SK-N-SH (cell line): ENCODE measurements at regions not wholly inside any gene's neighbourhood (a gene's known extent, or its start where the extent isn't known, plus 50 kb on each side); places are given as distances from the start of the nearest gene placed in this dataset.

Source experiments
- CTCF ChIA-PET: fragments of 300-600, 350-600 bp; formaldehyde crosslinking; extraction: SDS; loops from one replicate; lab custom pipeline; 2021; lab: Yijun Ruan, JAX
- POLR2A ChIA-PET: fragments of 350-600 bp; sonication (Branson Sonifier 250); formaldehyde crosslinking; extraction: SDS; loops from one replicate; lab custom pipeline; 2020; ENCODE audit warnings: antibody characterized with exemption, inconsistent platforms; lab: Yijun Ruan, JAX
- DNase-seq: peaks from one replicate; pipeline ENCODE4 v3.0.0; 2012
- H2AFZ ChIP-seq: fragments of 200-600 bp; sonication (generic); 2 replicates; pipeline ENCODE4 v1.8.1; 2016; ENCODE audit warnings: antibody characterized with exemption, mild to moderate bottlenecking, low read depth
- H3F3A ChIP-seq: fragments of 200-600 bp; sonication (generic); replicated peaks from 2 replicates; pipeline ENCODE3; 2016; ENCODE audit warnings: antibody characterized with exemption, mild to moderate bottlenecking; ENCODE audit not compliant: insufficient read depth
- H3K27ac ChIP-seq, 2 experiments: fragments of 200-500 bp in 1 of 2; fragments of 200-600 bp in 1 of 2; sonication (Bioruptor generic) in 1 of 2; sonication (generic), shearing (Covaris generic) in 1 of 2; 2 replicates each; pipeline versions ENCODE4 v1.5.1 to v1.6.1; 2014 to 2016; ENCODE audit warnings: low read depth in 2 of 2, inconsistent platforms in 1 of 2, low read length in 1 of 2, mild to moderate bottlenecking in 1 of 2, mixed read lengths in 1 of 2
- H3K27me3 ChIP-seq: fragments of 200-600 bp; sonication (generic), shearing (Covaris generic); 2 replicates; pipeline ENCODE4 v1.6.1; 2016; ENCODE audit warnings: mixed run types; ENCODE audit not compliant: insufficient read depth
- H3K36me3 ChIP-seq, 2 experiments: fragments of 200-500 bp in 1 of 2; fragments of 200-600 bp in 1 of 2; sonication (Bioruptor generic) in 1 of 2; sonication (generic) in 1 of 2; replicated peaks in 1 of 2; 2 replicates each; pipeline versions ENCODE3 to v1.5.1; 2014 to 2016; ENCODE audit warnings: low read length in 1 of 2, mild to moderate bottlenecking in 1 of 2; ENCODE audit not compliant: insufficient read depth in 2 of 2, control insufficient read depth in 1 of 2
- H3K4me1 ChIP-seq, 2 experiments: fragments of 200-500 bp in 1 of 2; fragments of 200-600 bp in 1 of 2; sonication (Bioruptor generic) in 1 of 2; sonication (generic), shearing (Covaris generic) in 1 of 2; 2 replicates each; pipeline versions ENCODE4 v1.5.1 to v1.6.1; 2014 to 2016; ENCODE audit warnings: low read depth in 1 of 2, low read length in 1 of 2, mixed run types in 1 of 2; ENCODE audit not compliant: insufficient read depth in 2 of 2, control insufficient read depth in 1 of 2
- H3K4me2 ChIP-seq: fragments of 200-600 bp; sonication (generic), shearing (Covaris generic); 2 replicates; pipeline ENCODE4 v1.6.1; 2017; ENCODE audit warnings: mixed run types
- H3K4me3 ChIP-seq, 2 experiments: fragments of 200-500 bp in 1 of 2; fragments of 200-600 bp in 1 of 2; sonication (Bioruptor generic) in 1 of 2; sonication (generic), shearing (Covaris generic) in 1 of 2; 2 replicates each; pipeline versions ENCODE4 v1.5.1 to v1.8.1; 2014 to 2016; ENCODE audit warnings: low read depth in 2 of 2, inconsistent platforms in 1 of 2, low read length in 1 of 2, mild to moderate bottlenecking in 1 of 2, mixed read lengths in 1 of 2, moderate library complexity in 1 of 2
- H3K79me2 ChIP-seq: fragments of 200-600 bp; sonication (generic); 2 replicates; pipeline ENCODE4 v1.8.1; 2017; ENCODE audit warnings: mild to moderate bottlenecking; ENCODE audit not compliant: insufficient read depth
- H3K9ac ChIP-seq: fragments of 200-600 bp; sonication (generic); 2 replicates; pipeline ENCODE4 v1.6.1; 2017; ENCODE audit warnings: mixed run types
- H3K9me2 ChIP-seq: fragments of 200-600 bp; sonication (generic); 2 replicates; pipeline ENCODE4 v1.6.1; 2017; ENCODE audit warnings: mixed run types
- H3K9me3 ChIP-seq: fragments of 200-600 bp; sonication (generic); 2 replicates; pipeline ENCODE4 v1.6.1; 2017; ENCODE audit warnings: mixed run types, mild to moderate bottlenecking, moderate library complexity
- H4K20me1 ChIP-seq: fragments of 200-600 bp; sonication (generic); 2 replicates; pipeline ENCODE4 v1.6.1; 2017; ENCODE audit warnings: mild to moderate bottlenecking, mixed run types; ENCODE audit not compliant: insufficient read depth
- CHD2 ChIP-seq: fragments of 150-350 bp; IDR thresholded peaks from 2 replicates; pipeline ENCODE4 v1.6.1; 2018; ENCODE audit warnings: low read length; ENCODE audit not compliant: partially characterized antibody
- FOSL2 ChIP-seq: IDR thresholded peaks from 2 replicates; pipeline ENCODE4 v1.4.0; 2012; ENCODE audit warnings: low read depth, mild to moderate bottlenecking, moderate library complexity, borderline replicate concordance
- FOXJ3 ChIP-seq: sonication (generic); formaldehyde crosslinking; IDR thresholded peaks from 2 replicates; pipeline ENCODE4 v1.5.1; 2020; ENCODE audit warnings: mild to moderate bottlenecking, missing genetic modification reagents
- IRF3 ChIP-seq: fragments of 150-350 bp; IDR thresholded peaks from 2 replicates; pipeline ENCODE4 v1.6.1; 2016; ENCODE audit warnings: mild to moderate bottlenecking, low read depth, low read length
- MAX ChIP-seq: IDR thresholded peaks from 2 replicates; pipeline ENCODE4 v1.4.0; 2012; ENCODE audit warnings: low read depth
- MEF2A ChIP-seq: IDR thresholded peaks from 2 replicates; pipeline ENCODE4 v1.4.0; 2012; ENCODE audit warnings: low read depth, borderline replicate concordance
- NFIC ChIP-seq: IDR thresholded peaks from 2 replicates; pipeline ENCODE4 v1.4.0; 2012; ENCODE audit warnings: borderline replicate concordance
- NRF1 ChIP-seq: IDR thresholded peaks from 2 replicates; pipeline ENCODE4 v1.6.1; 2012; ENCODE audit warnings: low read depth, mild to moderate bottlenecking, low read length
- PBX3 ChIP-seq: IDR thresholded peaks from 2 replicates; pipeline ENCODE4; 2012
- POLR2AphosphoS5 ChIP-seq: IDR thresholded peaks from 2 replicates; pipeline ENCODE4 v1.6.1; 2012; ENCODE audit warnings: low read depth, low read length
- RCOR1 ChIP-seq: fragments of 150-350 bp; IDR thresholded peaks from 2 replicates; pipeline ENCODE4 v1.6.1; 2017; ENCODE audit warnings: antibody characterized with exemption, low read length
- REST ChIP-seq: IDR thresholded peaks from 2 replicates; pipeline ENCODE4 v1.6.1; 2012; ENCODE audit warnings: mild to moderate bottlenecking, low read depth, low read length, moderate library complexity
- RXRA ChIP-seq: IDR thresholded peaks from 2 replicates; pipeline ENCODE4 v1.4.0; 2012; ENCODE audit warnings: low read depth, mild to moderate bottlenecking, borderline replicate concordance
- TAF1 ChIP-seq: IDR thresholded peaks from 2 replicates; pipeline ENCODE4 v1.6.1; 2012; ENCODE audit warnings: low read depth, mild to moderate bottlenecking, low read length, moderate library complexity, borderline replicate concordance
- TEAD4 ChIP-seq: IDR thresholded peaks from 2 replicates; pipeline ENCODE4 v1.4.0; 2012; ENCODE audit warnings: mild to moderate bottlenecking, borderline replicate concordance; ENCODE audit not compliant: insufficient read depth
- WGBS: methylation state at CpG from one replicate; pipeline ENCODE4 v1.1.6; 2017; ENCODE audit warnings: low lambda C conversion rate; 5-methylcytosine and 5-hydroxymethylcytosine counted together

- CTCF ChIA-PET, result no interaction called here
- Histone ChIP-seq H3K9ac (no peak overlapping the region), H3K4me1 (no peaks in the 10 kb centered on the region), H2AFZ (no peak overlapping the region), H3K9me3 (peaks cover 9% of the 10 kb centered on the region; the same call in 1 of the 2 replicates), H3K79me2 (no peaks in the 10 kb centered on the region), H3K27me3 (no peaks in the 10 kb centered on the region), H3F3A (no peaks in the 10 kb centered on the region), H4K20me1 (no peaks in the 10 kb centered on the region), H3K4me3 (no peak overlapping the region), H3K27ac (no peak overlapping the region), H3K4me2 (no peak overlapping the region), H3K36me3 (no peaks in the 10 kb centered on the region), H3K9me2 (no peaks in the 10 kb centered on the region)
- no peak for DNase-seq
- POLR2A ChIA-PET, result no interaction called here
- 47% methylated on average over 4 of the region's 4 CpGs for WGBS
- no peak for TF ChIP-seq RCOR1
- no peak for TF ChIP-seq REST
- TF ChIP-seq MEF2A, result no peak
- TF ChIP-seq MAX, result no peak
- no peak for TF ChIP-seq FOXJ3
- TF ChIP-seq NRF1, result no peak
- TF ChIP-seq CHD2, result no peak
- no peak for TF ChIP-seq NFIC
- TF ChIP-seq TAF1, result no peak
- TF ChIP-seq IRF3, result no peak
- TF ChIP-seq POLR2AphosphoS5, result no peak
- TF ChIP-seq TEAD4, result no peak
- TF ChIP-seq FOSL2, result no peak
Measured at GRCh38 chr6:121904559-121904958, 469.1 kb downstream of the GJA1 start.

GRCh38 chr6:121912905-121913304 lies 477.5 kb downstream of the GJA1 start:
- no peaks in the 10 kb centered on the region for H3K79me2 ChIP-seq
- no peaks in the 10 kb centered on the region for H3K36me3 ChIP-seq
- H4K20me1 ChIP-seq, result no peaks in the 10 kb centered on the region
- H3K4me1 ChIP-seq, result 0 out of 4 replicates have a peak, but pooled peaks cover 0 to 1% of the 10 kb centered on the region in 2 experiments
- H3K27ac ChIP-seq, result no peak overlapping the region
- no peaks in the 10 kb centered on the region for H3K27me3 ChIP-seq
- POLR2A ChIA-PET, result no interaction called here
- H3K4me3 ChIP-seq, result no peak overlapping the region
- H3K9me2 ChIP-seq, result no peaks in the 10 kb centered on the region
- 0 out of 2 replicates have a peak, but pooled peaks have one; percentile 28 for TF ChIP-seq PBX3
- TF ChIP-seq RXRA, result no peak
- TF ChIP-seq MEF2A, result no peak
- H3K9me3 ChIP-seq, result peaks cover 7% of the 10 kb centered on the region; the same call in 1 of the 2 replicates
- no peak overlapping the region for H3K9ac ChIP-seq
- DNase-seq, result no peak
- H3F3A ChIP-seq, result no peaks in the 10 kb centered on the region
- H3K4me2 ChIP-seq, result no peak overlapping the region
- 21% methylated on average over 1 of the region's 1 CpG for WGBS
- no peak overlapping the region for H2AFZ ChIP-seq
- CTCF ChIA-PET, result no interaction called here
